GM19455 (cell line): ENCODE measurements at regions not wholly inside any gene's neighbourhood (a gene's known extent, or its start where the extent isn't known, plus 50 kb on each side); places are given as distances from the start of the nearest gene placed in this dataset.

Experiments
- ATAC-seq: cut with Tn5 transposase; IDR thresholded peaks from one replicate; pipeline ENCODE4 v1.9.1; 2021; ENCODE audit not compliant: unreplicated experiment

GRCh38 chr13:59330764-59331163, 833.0 kb downstream of the DIAPH3 start:
- no peak for ATAC-seq

- ATAC-seq: no peak
Observed at GRCh38 chr13:59332966-59333365, 830.8 kb downstream of the DIAPH3 start.

GRCh38 chr13:59337070-59337469, 826.7 kb downstream of the DIAPH3 start:
- no peak for ATAC-seq

- ATAC-seq: no peak
Observed at GRCh38 chr13:59340151-59340550, 823.6 kb downstream of the DIAPH3 start.

GRCh38 chr13:59340581-59340980, 823.1 kb downstream of the DIAPH3 start:
- ATAC-seq: no peak

- no peak for ATAC-seq
Observed at GRCh38 chr13:59342400-59342799, 821.3 kb downstream of the DIAPH3 start.

- ATAC-seq: no peak
Observed at GRCh38 chr13:59343132-59343531, 820.6 kb downstream of the DIAPH3 start.

- no peak for ATAC-seq
Observed at GRCh38 chr13:59343993-59344822, 819.5 kb downstream of the DIAPH3 start.

GRCh38 chr13:59345311-59345710, 818.4 kb downstream of the DIAPH3 start:
- ATAC-seq: no peak

- no peak for ATAC-seq
Observed at GRCh38 chr13:59346999-59347723, 816.6 kb downstream of the DIAPH3 start.

GRCh38 chr13:59348617-59349016, 815.1 kb downstream of the DIAPH3 start:
- ATAC-seq: no peak

- ATAC-seq: no peak
Observed at GRCh38 chr13:59352600-59352999, 811.1 kb downstream of the DIAPH3 start.

GRCh38 chr13:59354665-59355369, 808.9 kb downstream of the DIAPH3 start:
- no peak for ATAC-seq

GRCh38 chr13:59356607-59357006, 807.1 kb downstream of the DIAPH3 start:
- no peak for ATAC-seq

- ATAC-seq: no peak
Observed at GRCh38 chr13:59358014-59358413, 805.7 kb downstream of the DIAPH3 start.

GRCh38 chr13:59360108-59360507, 803.6 kb downstream of the DIAPH3 start:
- ATAC-seq: no peak

GRCh38 chr13:59360916-59361315, 802.8 kb downstream of the DIAPH3 start:
- no peak for ATAC-seq

- ATAC-seq: no peak
Observed at GRCh38 chr13:59363313-59363712, 800.4 kb downstream of the DIAPH3 start.

- no peak for ATAC-seq
Observed at GRCh38 chr13:59363947-59364346, 799.8 kb downstream of the DIAPH3 start.

- no peak for ATAC-seq
Observed at GRCh38 chr13:59364641-59365085, 799.1 kb downstream of the DIAPH3 start.

- no peak for ATAC-seq
Observed at GRCh38 chr13:59367467-59367866, 796.3 kb downstream of the DIAPH3 start.

- no peak for ATAC-seq
Observed at GRCh38 chr13:59367904-59368303, 795.8 kb downstream of the DIAPH3 start.
